K562 (cell line): ENCODE measurements at regions not wholly inside any gene's neighbourhood (a gene's known extent, or its start where the extent isn't known, plus 50 kb on each side); places are given as distances from the start of the nearest gene placed in this dataset.

Experiments
- ATAC-seq: fragments of 200-7000 bp; cut with Tn5 transposase; 3 replicates; pipeline ENCODE4 v1.9.1; 2020; ENCODE audit warnings: moderate library complexity
- BruUV-seq: library from RNA; stranded (reverse); fragments of 400-500 nt; replicated peaks from 2 replicates; lab custom pipeline; 2021; lab: Mats Ljungman, UMichigan
- CTCF ChIA-PET: fragments of 300-600 bp; formaldehyde crosslinking; extraction: SDS; loops from one replicate; lab custom pipeline; 2021; ENCODE audit warnings: low intra/inter-chr PET ratio; lab: Yijun Ruan, JAX
- POLR2A ChIA-PET: fragments of 300-600, 350-650 bp; sonication (Branson Sonifier 250); formaldehyde crosslinking; extraction: SDS; loops from one replicate; lab custom pipeline; 2021; ENCODE audit warnings: antibody characterized with exemption, inconsistent platforms; lab: Yijun Ruan, JAX
- DNase-seq, 4 experiments: peaks; one replicate each; pipeline versions ENCODE4 v3.0.0 to v3.0.0-alpha.2; 2011 to 2018; ENCODE audit warnings: low spot score in 3 of 4, mixed read lengths in 3 of 4; ENCODE audit errors: extremely low read depth in 1 of 4
- FAIRE-seq: peaks from 2 replicates; lab custom pipeline; 2011; peaks lifted over from hg19 to GRCh38; lab: Jason Lieb, UNC
- H2AFZ ChIP-seq: 2 replicates; pipeline ENCODE4 v1.6.0; 2011; ENCODE audit warnings: low read depth, low read length, control low read depth, inconsistent platforms
- H3K27ac ChIP-seq: fragments of 200-600 bp; 3 replicates; pipeline ENCODE4 v1.8.0; 2011; ENCODE audit warnings: low read depth, mild to moderate bottlenecking, control low read depth, inconsistent platforms, low read length, moderate library complexity, mixed read lengths; ENCODE audit errors: extremely low read depth
- H3K27me3 ChIP-seq, 2 experiments: fragments of 300-600 bp in 1 of 2; 2 replicates in 1 of 2; 3 replicates in 1 of 2; pipeline versions ENCODE4 v1.6.0 to v1.8.0; 2011; ENCODE audit warnings: inconsistent platforms in 2 of 2, low read length in 2 of 2, mild to moderate bottlenecking in 1 of 2, mixed read lengths in 1 of 2, moderate library complexity in 1 of 2; ENCODE audit not compliant: control insufficient read depth in 2 of 2, insufficient read depth in 2 of 2
- H3K36me3 ChIP-seq: fragments of 300-600 bp; 3 replicates; pipeline ENCODE4 v1.8.0; 2011; ENCODE audit warnings: mild to moderate bottlenecking, low read length, inconsistent platforms; ENCODE audit not compliant: control insufficient read depth, insufficient read depth
- H3K4me1 ChIP-seq, 2 experiments: fragments of 200-600 bp in 1 of 2; replicated peaks in 1 of 2; 2 replicates in 1 of 2; 3 replicates in 1 of 2; pipeline versions ENCODE4 v1.5.1 to v1.8.0; 2011; ENCODE audit warnings: inconsistent platforms in 2 of 2, low read length in 2 of 2, mild to moderate bottlenecking in 1 of 2, mixed read lengths in 1 of 2, moderate library complexity in 1 of 2; ENCODE audit not compliant: control insufficient read depth in 2 of 2, insufficient read depth in 2 of 2
- H3K4me2 ChIP-seq: 2 replicates; pipeline ENCODE4 v1.6.1; 2011; ENCODE audit warnings: low read length, control low read depth, inconsistent platforms, mixed read lengths; ENCODE audit not compliant: insufficient read depth
- H3K4me3 ChIP-seq: fragments of 200-600 bp; sonication (generic), shearing (Covaris generic); 2 replicates; pipeline ENCODE4 v1.5.1; 2016; ENCODE audit warnings: control low read depth, inconsistent platforms
- H3K79me2 ChIP-seq: fragments of 200-600 bp; 3 replicates; pipeline ENCODE4 v1.8.0; 2011; ENCODE audit warnings: low read length, inconsistent platforms; ENCODE audit not compliant: control insufficient read depth, insufficient read depth
- H3K9ac ChIP-seq, 2 experiments: 2 replicates each; pipeline versions ENCODE4 v1.6.0 to v1.6.1; 2011; ENCODE audit warnings: low read depth in 2 of 2, low read length in 2 of 2, control low read depth in 1 of 2, inconsistent platforms in 1 of 2, mild to moderate bottlenecking in 1 of 2, mixed read lengths in 1 of 2; ENCODE audit not compliant: insufficient read depth in 1 of 2
- H3K9me1 ChIP-seq: one replicate; pipeline ENCODE4 v1.6.0; 2011; ENCODE audit warnings: inconsistent platforms, mild to moderate bottlenecking, low read length, moderate library complexity; ENCODE audit not compliant: control insufficient read depth, insufficient read depth
- H3K9me3 ChIP-seq: replicated peaks from 2 replicates; pipeline ENCODE4 v1.5.1; 2011; ENCODE audit warnings: low read depth, low read length, inconsistent platforms; ENCODE audit not compliant: control insufficient read depth, insufficient read depth
- H4K20me1 ChIP-seq: replicated peaks from 2 replicates; pipeline ENCODE4 v1.6.1; 2011; ENCODE audit warnings: low read length, inconsistent platforms, mixed read lengths; ENCODE audit not compliant: control insufficient read depth, insufficient read depth
- ASH1L ChIP-seq: fragments of 450-650 bp; IDR thresholded peaks from 2 replicates; pipeline ENCODE4 v1.6.1; 2018; ENCODE audit warnings: borderline replicate concordance, mild to moderate bottlenecking, low read depth; ENCODE audit not compliant: partially characterized antibody
- ETV6 ChIP-seq, 3 experiments: fragments of 150-350 bp in 1 of 3; sonication (generic) in 1 of 3; formaldehyde crosslinking in 1 of 3; IDR thresholded peaks; 2 replicates each; pipeline versions ENCODE4 v1.6.1 to v1.8.0; 2014 to 2022; ENCODE audit warnings: borderline replicate concordance in 2 of 3, low read depth in 2 of 3, antibody characterized with exemption in 1 of 3, low read length in 1 of 3, mild to moderate bottlenecking in 1 of 3, missing genetic modification reagents in 1 of 3
- FOXA1 ChIP-seq: fragments of 450-650 bp; IDR thresholded peaks from 2 replicates; pipeline ENCODE4 v1.6.1; 2016; ENCODE audit warnings: mild to moderate bottlenecking, borderline replicate concordance
- ID3 ChIP-seq, 2 experiments: fragments of 250-450 bp in 1 of 2; fragments of 450-650 bp in 1 of 2; sonication (Bioruptor Pico) in 1 of 2; IDR thresholded peaks; 2 replicates each; pipeline versions ENCODE4 v1.6.1 to v1.8.0; 2016 to 2021; ENCODE audit warnings: mild to moderate bottlenecking in 2 of 2, moderate library complexity in 2 of 2, missing compliant biosample characterization in 1 of 2, missing genetic modification characterization in 1 of 2
- RBM17 ChIP-seq: fragments of 200-400 bp; formaldehyde crosslinking; IDR thresholded peaks from 2 replicates; pipeline ENCODE4 v1.6.1; 2017; ENCODE audit warnings: low read depth, mild to moderate bottlenecking, low read length, borderline replicate concordance
- WGBS: fragments of 100-300 bp; shearing (Covaris generic); methylation state at CpG from one replicate; pipeline ENCODE4 v1.1.6; 2016; ENCODE audit warnings: low coverage, mixed read lengths; ENCODE audit not compliant: insufficient coverage; ENCODE audit errors: missing lambda C conversion rate; 5-methylcytosine and 5-hydroxymethylcytosine counted together
- in situ Hi-C: fragments of 300-500 bp; cut with MboI; formaldehyde crosslinking; loops from 4 replicates; pipeline ENCODE4 v1.15.0; 2018; ENCODE audit warnings: inconsistent platforms, mixed read lengths
- intact Hi-C: fragments of 100-400 bp; cut with micrococcal nuclease; formaldehyde crosslinking; loops from 2 replicates; pipeline ENCODE4 v1.14.2; 2022

- in situ Hi-C loops, result no loop called here
- WGBS, result 3% methylated on average over 3 of the region's 3 CpGs
- Histone ChIP-seq H3K4me3 (no peak overlapping the region), H3K36me3 (no peaks in the 10 kb centered on the region), H3K79me2 (no peaks in the 10 kb centered on the region), H3K4me2 (no peak overlapping the region), H3K9me3 (no peaks in the 10 kb centered on the region), H3K9me1 (no peaks in the 10 kb centered on the region), H3K27me3 (no peaks in the 10 kb centered on the region), H3K9ac (no peak overlapping the region), H2AFZ (no peak overlapping the region), H4K20me1 (no peaks in the 10 kb centered on the region), H3K27ac (no peak overlapping the region), H3K4me1 (no peaks in the 10 kb centered on the region)
- TF ChIP-seq ETV6 (IDR thresholded peaks at IDR 0.05; ENCODE audit: borderline replicate concordance in 1 of 2, low read depth in 2 of 2, low read length in 1 of 2) (no peak), ETV6 (CRISPR knock-in tag; IDR thresholded peaks at IDR 0.05; ENCODE audit: borderline replicate concordance) (no peak), ID3 (CRISPR knock-in tag; IDR thresholded peaks at IDR 0.05) (no peak), ID3 (tag; IDR thresholded peaks at IDR 0.05) (no peak), ASH1L (no peak), FOXA1 (no peak), RBM17 (no peak)
- BruUV-seq, result no TSS peak
- DNase-seq, result no peak
- CTCF ChIA-PET, result no interaction called here
- POLR2A ChIA-PET, result no interaction called here
- ATAC-seq, result no peak
- FAIRE-seq, result no peak
- intact Hi-C loops, result no loop called here
Observed at GRCh38 chr5:57915536-57915935, 432.9 kb upstream of the ACTBL2 start.
